Stimulated activated CD4-positive, alpha-beta T cell treated with anti-CD3 and anti-CD28 coated beads, TNF-alpha, amount 100 ng/mL, for 1 hour (primary cell): ENCODE measurements at regions not wholly inside any gene's neighbourhood (a gene's known extent, or its start where the extent isn't known, plus 50 kb on each side); places are given as distances from the start of the nearest gene placed in this dataset.

ENCODE experiments used
- DNase-seq, 3 donors: peaks; one replicate each; pipeline ENCODE4 v3.0.0-alpha.2; 2020; ENCODE audit warnings: low read depth in 3 of 3, low spot score in 1 of 3

DNA sequence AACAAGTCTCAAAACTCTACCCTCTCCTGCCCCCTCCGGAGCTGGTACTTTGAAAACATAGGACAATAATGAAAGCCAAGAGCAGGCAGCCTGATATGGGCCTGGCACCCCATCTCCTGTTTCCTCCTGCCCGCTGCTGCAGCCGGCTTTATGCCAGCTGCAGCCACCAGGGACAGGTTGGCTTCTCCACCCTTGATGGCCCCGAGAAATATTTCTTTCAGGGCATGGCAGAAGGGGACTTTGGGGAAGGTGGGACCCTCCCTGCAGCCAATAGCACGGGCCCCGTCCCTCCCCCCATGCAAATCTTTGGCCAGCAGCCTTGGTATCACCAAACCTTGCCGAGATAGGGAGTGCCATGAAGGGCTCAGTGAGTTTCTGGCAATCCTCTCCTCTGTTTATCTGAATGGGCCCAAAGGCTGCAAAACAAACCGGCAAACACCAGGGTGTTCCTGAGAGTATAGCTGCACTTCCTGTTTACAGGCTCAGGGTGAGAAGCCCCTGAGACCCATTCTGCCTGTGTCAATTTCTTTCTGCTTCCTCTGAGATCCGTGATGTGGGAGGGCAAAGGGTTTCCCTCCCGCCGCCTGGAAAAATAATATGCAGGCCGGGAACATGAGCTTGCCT, 73.4 kb upstream of the BOD1 start:
- no peak for DNase-seq

DNA sequence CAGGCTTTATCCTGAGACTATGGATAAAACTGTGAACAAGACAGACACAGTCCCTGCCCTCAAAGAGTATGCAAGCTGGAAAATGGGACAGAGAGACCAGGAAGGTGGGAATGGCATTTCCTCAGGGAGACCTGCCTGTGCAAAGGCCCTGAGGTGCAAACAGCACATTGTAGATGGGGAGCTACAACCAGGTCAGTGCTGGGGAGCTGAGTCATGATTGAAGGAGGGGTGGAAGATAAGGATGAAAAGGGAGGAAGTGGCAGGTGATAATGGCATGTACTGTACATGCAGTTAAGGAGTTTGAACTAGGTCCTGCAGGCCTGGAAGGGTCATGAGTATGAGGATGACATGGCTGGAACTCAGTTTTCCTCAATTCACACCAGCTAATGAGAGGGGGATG, 75.5 kb upstream of the BOD1 start:
- no peak for DNase-seq

DNA sequence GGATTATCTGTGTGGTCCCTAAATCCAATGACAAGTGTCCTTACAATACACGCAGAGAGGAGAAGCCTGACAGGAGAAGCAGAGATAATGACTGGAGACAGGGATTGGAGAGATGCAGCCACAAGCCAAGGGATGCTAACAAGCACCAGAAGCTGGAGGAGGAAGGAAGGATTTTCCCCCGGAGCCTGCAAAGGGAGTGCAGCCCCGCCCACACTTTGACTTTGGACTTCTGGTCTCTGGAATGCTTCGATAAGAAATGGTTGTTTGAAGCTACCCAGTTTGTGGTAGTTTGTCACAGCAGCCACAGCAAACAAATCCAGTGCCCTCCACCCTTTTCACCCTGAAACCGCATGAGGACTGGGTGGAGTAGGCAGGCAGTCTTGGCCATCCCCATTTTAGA, 77.2 kb upstream of the BOD1 start:
- DNase-seq, result no peak

DNA sequence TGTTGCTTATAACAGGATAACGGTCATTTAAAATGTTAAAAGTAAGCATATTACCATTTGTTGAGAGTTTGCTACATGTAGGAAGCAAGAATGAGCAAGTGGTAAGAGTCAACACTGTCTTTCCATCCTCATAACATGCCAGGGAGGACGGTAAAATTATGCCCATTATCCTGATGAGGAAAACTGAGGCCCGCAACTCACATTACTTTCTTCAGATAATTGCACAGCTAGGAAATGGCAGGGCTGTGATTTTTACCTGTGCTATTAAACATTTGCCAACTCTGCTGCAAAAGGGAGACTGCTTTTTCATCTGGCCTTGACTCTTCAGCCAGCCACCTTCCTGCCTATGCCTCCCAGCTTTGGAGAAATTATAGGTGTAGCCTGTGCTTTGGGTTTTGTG, 79.8 kb upstream of the BOD1 start:
- no peak for DNase-seq

DNA sequence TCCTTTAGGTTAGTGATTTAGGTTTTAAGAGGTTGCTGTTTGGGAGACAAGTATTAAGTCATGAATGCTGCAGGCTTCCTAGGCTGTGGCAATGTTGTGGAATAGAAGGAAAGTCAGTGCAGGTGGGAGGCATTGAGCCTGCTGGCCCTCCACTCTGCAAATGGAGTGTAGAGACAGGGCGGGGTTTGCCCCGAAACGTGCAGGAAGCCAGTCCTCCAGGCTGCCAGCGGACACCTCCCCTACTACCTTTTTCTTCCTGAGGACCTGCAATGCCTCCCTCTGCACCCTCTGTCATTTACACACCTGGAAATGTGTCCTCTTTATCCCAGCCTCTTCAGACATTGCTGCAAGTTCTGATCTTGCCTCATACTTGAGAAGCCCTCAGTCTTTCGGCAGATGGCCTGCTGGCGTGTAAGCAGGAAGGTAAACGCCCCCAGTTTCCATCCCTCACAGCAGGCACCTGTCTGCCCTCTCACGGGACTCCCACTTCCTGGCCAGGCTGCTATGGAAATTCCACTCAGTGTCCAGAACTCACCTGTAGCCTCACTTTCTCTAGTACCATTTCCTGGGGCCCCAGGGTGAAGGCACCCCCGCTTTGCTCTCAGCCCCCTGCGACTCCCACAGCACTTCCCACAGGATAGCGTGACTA, 81.6 kb upstream of the BOD1 start:
- DNase-seq, result no peak

DNA sequence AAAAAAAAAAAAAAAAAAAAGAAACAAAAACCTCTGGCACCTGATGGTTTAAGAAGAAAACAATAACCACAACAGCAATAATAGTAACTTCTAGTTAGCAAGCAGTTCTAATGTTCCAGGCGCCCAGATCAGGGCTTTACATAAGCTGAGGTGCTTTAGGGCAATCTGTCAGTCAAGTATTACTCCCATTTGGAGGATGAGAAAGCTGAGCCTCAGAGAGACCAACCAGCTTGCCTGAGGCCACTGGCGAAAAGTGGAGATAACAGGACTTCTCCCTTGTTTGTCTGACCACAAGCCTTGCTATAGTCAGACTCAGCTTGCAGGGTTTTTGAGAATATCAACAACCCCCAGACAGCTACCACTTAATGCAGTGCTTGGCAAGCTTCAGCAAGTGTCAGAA, 83.5 kb upstream of the BOD1 start:
- DNase-seq, result no peak

DNA sequence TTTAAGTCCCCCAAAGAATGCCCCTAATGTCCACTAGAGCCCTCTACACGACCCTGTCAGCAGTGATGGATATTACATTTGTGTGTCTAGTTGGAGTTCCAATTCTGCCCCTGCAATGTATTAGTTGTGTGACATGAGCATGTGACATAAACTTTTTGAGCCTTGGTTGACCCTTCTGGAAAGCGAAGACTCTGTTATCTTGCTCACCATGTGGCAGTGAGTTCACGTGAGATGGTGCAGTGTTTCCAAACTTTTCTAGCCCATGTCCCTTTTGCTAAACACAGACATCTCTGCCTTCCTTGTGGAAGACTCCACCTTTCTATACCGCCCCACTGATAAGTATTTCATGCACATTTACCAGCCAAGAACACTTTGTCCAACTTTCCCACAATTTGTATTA, 87.0 kb upstream of the BOD1 start:
- no peak for DNase-seq

DNA sequence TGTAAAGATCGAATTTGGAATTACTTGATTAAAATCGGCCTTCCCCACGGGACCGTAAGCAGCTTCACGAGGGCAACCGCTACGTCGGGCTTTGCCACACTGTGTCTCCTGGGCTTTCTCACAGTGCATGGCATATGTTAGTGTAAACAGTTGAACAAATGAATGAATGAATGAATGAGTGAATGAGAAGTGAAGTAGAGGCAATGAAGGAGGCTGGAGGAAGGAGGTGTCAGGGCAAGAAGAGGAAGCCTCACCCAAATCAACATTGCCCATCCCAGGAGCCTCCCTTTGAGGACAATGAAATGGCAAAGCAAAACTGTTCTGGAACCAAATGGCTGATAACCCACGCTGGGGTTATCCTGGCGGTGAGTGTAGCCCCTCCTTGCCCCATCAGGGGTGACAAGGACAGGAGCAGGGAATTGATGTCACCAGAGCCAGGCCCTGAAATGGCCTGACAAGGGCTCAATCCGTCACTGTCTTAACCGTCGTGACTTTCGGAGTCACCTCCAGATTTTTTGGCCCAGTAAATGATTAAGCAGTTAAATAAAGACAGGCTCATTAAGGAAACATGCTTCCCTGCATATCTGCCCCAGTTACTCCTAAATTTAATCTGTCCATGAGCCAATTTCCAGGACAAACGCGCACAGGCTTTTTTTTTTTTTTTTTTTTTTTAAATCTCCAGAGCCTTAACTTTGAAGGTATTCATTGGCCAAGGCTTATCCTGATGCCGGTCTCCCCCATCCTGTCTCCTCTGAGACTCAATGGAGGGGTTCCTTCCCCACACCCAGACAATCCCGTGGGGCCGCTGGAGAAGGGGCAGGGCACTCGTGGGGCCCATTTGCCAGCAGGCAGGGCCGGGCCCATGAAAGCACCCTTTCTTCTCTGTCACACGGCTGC, 88.4 kb upstream of the BOD1 start:
- no peak for DNase-seq

DNA sequence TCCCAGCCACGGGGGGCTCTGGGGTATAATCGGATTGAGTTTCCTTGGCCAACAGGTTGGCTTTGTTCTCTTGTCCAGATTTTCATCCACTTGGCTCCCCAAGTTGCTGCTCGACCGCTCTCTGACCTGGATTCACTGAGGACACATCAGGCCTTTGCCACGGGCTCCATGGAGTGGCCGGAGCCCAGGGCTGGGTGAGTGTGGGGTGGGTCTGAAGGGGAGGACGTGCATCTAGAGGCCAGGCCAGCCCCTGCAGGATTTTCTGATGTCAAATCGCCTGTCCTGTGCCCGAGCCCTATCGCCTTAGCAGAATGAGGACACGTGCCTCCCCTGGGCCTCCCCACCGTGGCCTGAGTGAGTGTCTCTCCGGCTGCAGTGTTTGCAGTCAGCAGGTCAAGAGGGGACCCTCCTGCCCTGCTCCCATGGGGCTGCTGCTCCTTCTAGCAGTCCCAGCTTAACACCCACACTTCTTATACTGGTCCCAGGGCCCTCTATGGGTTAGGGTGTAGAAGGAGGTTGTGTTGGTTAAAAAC, 89.1 kb upstream of the BOD1 start:
- no peak for DNase-seq

DNA sequence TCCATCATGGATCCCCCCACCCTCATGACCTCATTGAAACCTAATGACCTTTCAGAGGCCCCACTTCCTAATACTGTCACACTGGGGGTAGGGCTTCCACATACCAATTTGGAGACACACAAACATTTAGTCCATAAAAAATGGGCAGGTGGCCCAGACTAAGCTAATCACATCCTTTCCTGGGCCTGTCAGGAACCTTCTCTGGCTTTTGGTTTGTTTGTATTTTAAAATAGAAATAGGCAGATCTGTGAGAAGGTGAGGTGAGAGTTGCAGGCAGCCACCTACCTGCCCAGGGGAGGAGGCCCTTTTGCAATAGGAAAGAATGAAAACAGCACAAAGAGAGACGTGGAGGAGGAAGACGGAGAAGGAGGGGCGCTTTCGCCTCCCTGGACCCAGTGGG, 90.2 kb upstream of the BOD1 start:
- no peak for DNase-seq

DNA sequence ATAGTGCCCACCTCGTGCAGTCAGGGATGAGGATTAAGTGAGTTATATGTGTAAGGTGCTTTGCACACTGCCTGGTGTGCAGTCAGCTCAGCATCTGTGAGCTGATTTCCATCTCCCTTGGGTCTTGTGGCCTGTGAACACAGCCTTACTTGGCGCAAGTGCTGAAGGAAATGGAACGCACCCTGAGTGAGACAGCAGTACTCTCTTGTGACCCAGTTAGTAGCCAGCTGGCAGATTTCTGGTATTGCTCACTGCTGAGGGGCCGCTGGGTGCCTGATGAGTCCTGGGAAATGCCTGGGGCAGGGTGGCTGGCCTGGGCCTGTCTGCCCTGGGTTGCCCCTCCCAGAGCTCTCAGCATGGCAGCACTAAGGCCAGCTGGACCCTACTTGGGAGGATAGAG, 90.9 kb upstream of the BOD1 start:
- no peak for DNase-seq

DNA sequence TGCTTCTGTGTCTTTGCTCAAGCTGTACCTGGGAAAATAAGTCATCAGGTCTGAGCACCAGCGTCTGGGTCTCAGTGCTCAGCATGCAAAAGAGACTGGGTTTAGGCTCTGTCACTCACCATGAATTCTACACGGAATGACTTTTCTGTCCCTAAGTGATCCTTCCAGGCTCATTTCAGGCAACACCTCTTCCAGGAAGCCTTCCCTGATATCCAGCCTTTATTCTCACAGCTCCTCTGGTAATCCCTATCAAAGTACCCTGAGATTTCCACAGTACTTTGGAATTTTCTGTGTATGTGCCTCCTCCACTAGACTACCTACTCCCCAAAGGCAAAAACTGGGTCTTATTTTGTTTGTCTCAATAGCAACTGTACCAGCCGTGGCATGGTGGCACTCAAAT, 92.7 kb upstream of the BOD1 start:
- DNase-seq, result no peak

DNA sequence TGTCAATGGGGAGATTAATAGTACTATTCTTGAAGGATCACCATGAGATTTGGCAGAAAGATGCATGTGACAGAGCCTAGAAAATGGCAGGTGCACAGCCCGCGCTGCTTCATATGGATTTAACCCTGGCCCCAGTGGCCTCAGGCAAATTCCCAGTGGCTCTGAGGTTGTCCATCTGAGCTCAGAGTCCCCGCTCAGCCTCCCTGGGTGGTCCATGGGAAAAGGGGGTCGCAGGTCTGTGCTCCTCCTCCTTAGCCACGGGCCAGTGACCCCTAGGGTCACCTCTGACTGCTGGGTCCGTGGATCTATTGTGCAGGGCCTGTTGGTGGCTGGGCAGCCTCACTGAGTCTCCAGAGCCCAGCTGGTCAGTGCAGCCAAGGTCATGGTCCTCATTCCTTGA, 93.3 kb upstream of the BOD1 start:
- no peak for DNase-seq

DNA sequence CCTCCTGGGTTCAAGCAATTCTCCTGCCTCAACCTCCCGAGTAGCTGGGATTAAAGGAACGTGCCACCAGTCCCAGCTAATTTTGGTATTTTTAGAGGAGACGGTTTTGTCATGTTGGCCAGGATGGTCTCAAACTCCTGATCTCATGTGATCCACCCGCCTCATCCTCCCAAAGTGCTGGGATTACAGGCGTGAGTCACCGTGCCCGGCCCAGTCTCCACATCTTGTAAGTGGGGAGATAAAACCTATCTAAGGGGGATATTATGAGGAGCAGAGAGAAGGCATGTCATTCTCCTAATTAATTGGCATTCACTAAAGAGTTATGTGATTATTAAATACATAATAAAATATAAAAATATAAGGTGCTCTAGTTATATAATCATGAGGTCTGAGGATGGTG, 94.1 kb upstream of the BOD1 start:
- DNase-seq, result no peak

DNA sequence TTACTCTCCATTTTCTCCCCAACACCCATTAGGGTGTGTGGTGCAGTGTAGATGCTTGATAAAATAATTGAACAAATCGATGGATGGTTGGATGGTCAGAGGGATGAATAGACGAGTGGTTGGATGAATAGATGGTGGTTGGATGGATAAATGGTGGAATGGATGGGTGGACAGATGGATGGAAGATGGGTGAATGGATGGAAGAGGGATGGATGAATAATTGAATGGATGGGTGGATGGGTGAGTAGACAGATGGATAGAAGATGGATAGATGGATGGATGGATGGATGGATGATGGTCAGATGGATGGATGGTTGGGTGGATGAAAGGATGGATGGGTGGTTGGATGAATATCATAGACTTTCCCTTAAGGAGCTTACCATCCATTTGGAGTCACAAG, 95.0 kb upstream of the BOD1 start:
- no peak for DNase-seq

DNA sequence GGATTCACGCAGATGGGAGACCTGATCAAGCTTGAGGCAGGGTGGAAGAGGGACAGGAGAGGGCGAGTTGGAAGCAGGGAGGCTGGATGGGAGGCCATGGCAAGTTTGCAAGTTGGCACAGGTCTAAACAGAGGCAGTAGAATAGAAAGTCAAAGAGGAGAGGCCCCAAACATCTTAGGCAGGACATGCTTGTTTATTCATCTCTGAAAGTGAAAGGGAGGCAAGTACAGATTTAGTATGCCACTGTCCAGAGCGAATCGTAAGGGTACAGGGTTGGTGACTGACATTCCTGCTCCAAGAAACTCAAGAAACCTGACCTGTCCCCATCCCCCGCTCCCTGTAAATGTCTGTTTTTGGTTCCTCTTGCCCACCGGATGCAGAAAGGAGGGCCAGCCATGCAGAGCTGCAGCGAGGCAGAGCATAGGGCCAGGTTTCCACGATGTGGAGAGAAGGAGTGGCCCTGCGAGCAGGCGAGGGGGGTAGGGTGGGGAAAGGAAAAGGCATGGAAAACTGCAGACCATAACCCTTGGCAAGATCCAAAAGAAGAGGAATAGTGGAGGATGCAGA, 96.2 kb upstream of the BOD1 start:
- DNase-seq, result no peak

DNA sequence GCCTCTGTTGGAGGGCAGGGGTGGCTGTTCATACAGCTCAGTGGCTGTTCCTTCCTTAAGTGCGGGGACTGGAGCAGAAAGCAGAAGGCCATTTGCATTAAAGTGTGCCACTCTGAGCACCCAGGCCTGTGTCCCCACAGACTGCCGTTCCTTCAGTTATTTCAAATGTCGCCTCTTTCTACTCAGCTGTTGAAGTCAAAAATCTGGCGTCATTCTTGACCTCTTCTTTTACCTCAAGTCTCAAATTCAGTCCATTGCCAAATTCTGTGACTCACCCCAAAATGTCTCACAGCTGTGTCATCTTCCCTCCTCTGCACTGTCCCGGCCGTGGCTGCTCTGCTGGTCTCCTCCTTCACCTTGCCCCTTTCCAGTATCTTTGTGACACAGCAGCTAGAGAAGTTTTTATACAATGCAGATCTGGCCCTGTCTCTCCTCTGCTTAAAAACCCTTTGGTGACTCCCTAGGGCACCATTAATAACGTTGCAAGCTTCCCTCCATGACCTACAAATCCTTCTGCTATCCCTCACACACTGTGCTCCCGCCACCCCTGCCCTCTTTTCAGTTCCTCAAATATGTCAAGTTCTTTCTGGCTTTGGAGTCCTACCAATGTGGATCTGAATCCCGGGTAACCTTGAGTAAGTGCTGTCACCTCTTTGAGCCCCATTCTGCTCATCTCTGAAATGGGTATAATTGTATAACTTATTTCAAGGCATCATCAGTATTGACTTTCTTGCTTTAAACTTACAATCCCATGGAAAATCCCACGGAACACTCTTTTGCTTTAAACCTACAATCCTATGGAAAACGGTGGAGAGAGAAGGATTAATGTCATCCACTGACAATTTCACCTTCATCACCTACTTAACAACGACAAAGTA, 98.3 kb upstream of the BOD1 start:
- no peak for DNase-seq

DNA sequence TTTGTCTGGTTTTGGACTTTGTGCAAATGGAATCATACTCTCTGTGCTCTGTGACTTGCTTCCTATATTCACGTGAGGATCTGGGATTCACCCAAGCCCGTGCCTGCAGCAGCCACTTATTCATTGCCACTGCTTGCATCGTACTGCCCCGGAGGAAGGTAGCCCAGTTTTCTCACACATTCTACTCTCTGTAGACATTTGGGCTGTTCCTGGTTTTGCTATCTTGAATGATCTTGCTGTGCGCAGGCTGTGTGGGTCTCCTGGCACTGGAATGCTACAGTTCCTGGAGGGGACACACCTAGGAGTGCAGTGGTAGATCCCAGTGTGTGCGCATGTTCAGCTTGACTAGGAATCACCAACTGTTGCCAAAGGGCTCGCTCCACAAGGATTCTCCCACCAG, 99.2 kb upstream of the BOD1 start:
- no peak for DNase-seq

DNA sequence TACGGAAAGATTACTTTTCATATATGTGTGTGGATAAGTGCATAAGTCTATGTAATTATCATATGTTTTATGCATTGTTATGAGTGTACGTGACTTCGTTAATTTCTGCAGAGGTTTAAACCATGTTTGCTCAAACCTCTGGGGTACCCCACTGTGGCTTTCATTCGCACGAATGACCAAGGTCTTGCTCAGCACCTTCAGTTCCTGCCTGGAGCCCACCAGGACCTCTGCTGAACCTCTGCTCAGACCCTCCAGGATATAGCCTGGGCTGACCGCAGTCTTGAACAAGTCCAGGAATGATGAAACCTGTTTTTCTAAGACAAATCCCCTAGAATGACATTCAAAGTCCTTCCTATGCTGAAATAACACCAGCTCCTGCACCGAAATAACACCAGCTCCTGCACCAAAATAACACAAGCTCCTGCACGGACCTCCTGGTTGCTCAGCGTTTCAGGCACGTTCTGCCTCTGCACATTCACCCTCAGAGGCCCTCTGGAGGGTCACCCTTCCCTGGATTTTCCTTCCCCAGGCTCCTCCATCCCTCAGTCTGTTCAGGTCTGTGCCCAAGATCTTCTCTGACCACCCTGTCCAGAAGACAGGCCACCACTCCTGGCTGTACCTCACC, 99.7 kb upstream of the BOD1 start:
- no peak for DNase-seq

DNA sequence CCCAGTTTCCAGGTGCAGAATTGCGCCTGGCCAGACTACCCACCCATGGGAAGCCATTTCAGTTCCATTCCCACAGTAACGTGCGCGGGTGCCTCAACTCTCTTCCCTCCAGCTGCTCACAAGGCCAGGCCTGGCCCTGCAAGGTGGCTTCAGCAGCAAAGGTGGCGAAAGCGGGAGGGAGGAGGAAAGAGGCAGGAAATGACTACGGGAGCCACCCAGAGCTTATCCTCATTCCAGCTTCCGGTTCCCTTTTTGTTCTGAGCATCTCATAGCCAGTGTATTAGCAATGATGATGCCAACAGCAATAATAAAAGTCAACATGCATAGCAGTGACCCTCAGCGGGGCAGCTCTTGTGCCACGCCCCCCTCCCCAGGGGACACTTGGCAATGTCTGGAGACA, 101.5 kb upstream of the BOD1 start:
- DNase-seq, result no peak
